Prostate gland (tissue), 2 donors: ENCODE measurements at regions not wholly inside any gene's neighbourhood (a gene's known extent, or its start where the extent isn't known, plus 50 kb on each side); places are given as distances from the start of the nearest gene placed in this dataset.

Experiments used
- POLR2A ChIP-seq: fragments of 450-650 bp; IDR thresholded peaks from one replicate; pipeline ENCODE4 v1.6.1; 2016; ENCODE audit warnings: antibody characterized with exemption, mild to moderate bottlenecking
- TF ChIP-seq, protein P1 (sequence below), 4 experiments: fragments of 200-600 bp in 2 of 4; fragments of 450-650 bp in 2 of 4; sonication (generic) in 2 of 4; IDR thresholded peaks; 1 replicate in 3 of 4; 2 replicates in 1 of 4; pipeline ENCODE4 v1.5.1; 2016 to 2019; ENCODE audit warnings: antibody characterized with exemption in 4 of 4, mild to moderate bottlenecking in 2 of 4, moderate library complexity in 2 of 4

DNA sequence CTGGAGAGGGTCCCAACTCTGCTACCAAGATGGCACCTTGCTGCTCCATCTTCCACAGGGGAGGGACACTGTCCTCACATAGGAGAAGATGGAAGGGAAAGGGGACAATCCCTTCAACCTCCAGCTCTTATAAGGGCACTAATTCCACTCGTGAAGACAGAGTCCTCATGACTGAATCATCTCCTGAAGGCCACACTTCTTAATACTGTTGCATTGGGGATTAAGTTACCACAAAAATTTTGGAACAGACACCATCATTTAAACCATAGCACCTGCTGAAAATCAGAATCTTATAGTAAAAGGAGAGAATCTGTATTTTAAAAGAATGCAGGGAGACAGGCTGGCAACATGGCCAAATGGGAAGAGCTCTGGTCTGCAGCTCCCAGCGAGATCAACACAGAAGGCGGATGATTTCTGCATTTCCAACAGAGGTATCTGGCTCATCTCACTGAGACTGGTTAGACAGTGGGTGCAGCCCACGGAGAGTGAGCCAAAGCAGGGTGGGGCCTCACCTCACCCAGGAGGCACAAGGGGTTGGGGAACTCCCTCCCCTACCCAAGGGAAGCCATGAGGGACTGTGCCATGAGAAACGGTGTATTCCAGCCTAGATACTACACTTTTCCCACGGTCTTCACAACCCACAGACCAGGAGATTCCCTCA, 69.4 kb upstream of the LIPC start:
- TF ChIP-seq, protein P1, sequence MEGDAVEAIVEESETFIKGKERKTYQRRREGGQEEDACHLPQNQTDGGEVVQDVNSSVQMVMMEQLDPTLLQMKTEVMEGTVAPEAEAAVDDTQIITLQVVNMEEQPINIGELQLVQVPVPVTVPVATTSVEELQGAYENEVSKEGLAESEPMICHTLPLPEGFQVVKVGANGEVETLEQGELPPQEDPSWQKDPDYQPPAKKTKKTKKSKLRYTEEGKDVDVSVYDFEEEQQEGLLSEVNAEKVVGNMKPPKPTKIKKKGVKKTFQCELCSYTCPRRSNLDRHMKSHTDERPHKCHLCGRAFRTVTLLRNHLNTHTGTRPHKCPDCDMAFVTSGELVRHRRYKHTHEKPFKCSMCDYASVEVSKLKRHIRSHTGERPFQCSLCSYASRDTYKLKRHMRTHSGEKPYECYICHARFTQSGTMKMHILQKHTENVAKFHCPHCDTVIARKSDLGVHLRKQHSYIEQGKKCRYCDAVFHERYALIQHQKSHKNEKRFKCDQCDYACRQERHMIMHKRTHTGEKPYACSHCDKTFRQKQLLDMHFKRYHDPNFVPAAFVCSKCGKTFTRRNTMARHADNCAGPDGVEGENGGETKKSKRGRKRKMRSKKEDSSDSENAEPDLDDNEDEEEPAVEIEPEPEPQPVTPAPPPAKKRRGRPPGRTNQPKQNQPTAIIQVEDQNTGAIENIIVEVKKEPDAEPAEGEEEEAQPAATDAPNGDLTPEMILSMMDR (IDR thresholded peaks at IDR 0.05), result no peak
- TF ChIP-seq POLR2A, result no peak
